GM12875 (cell line): ENCODE measurements at regions not wholly inside any gene's neighbourhood (a gene's known extent, or its start where the extent isn't known, plus 50 kb on each side); places are given as distances from the start of the nearest gene placed in this dataset.

Experiments used
- H3K4me3 ChIP-seq: one replicate; pipeline ENCODE4 v1.5.1; 2011; ENCODE audit warnings: low read depth, low read length, control low read depth
- TF ChIP-seq, protein P1 (sequence below): IDR thresholded peaks from 2 replicates; pipeline ENCODE4 v1.5.1; 2011; ENCODE audit warnings: low read depth, mild to moderate bottlenecking, control low read depth, inconsistent platforms, low read length, moderate library complexity, borderline replicate concordance; ENCODE audit not compliant: insufficient read depth

DNA sequence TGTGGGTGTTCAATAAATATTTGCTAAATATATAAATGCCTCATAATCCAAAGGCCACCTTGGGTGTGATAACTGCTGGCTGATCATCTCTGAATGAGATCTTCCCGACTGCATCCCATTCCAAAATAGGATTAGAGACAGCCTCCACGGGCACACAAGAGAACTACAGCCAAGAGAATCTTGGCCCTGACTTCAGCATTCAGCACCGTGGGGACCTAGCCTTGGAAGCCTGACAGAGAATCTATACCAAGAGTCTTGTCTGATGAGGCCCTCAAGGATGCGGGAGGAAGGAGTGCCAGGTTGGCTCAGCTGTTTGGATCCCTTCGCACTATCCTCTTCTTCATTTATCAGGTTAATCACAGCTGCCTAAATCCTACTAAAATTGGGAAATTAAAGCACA is 85.8 kb downstream of the RBM43 start:
- TF ChIP-seq, protein P1, sequence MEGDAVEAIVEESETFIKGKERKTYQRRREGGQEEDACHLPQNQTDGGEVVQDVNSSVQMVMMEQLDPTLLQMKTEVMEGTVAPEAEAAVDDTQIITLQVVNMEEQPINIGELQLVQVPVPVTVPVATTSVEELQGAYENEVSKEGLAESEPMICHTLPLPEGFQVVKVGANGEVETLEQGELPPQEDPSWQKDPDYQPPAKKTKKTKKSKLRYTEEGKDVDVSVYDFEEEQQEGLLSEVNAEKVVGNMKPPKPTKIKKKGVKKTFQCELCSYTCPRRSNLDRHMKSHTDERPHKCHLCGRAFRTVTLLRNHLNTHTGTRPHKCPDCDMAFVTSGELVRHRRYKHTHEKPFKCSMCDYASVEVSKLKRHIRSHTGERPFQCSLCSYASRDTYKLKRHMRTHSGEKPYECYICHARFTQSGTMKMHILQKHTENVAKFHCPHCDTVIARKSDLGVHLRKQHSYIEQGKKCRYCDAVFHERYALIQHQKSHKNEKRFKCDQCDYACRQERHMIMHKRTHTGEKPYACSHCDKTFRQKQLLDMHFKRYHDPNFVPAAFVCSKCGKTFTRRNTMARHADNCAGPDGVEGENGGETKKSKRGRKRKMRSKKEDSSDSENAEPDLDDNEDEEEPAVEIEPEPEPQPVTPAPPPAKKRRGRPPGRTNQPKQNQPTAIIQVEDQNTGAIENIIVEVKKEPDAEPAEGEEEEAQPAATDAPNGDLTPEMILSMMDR = no peak
- H3K4me3 ChIP-seq = no peak overlapping the region

DNA sequence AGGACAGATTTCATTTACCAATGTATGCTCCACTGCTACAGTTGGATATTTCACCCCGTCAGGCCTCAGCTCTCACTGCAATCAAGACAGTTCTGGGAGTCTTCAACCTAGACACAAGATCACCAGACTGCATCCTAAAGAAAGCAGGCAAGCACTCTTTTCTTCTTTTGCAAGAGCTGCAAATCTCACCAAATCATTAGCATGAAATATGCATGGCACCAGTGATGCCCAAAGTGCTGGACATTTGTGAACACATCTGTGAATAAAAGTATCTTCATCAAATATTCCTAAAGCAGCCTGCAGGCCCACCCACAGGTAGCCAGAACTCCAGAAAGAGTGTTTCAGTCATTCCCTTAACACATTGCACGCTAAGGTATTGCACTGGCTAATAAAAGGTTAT is 87.5 kb downstream of the RBM43 start:
- no peak overlapping the region for H3K4me3 ChIP-seq
- TF ChIP-seq, protein P1 = no peak

DNA sequence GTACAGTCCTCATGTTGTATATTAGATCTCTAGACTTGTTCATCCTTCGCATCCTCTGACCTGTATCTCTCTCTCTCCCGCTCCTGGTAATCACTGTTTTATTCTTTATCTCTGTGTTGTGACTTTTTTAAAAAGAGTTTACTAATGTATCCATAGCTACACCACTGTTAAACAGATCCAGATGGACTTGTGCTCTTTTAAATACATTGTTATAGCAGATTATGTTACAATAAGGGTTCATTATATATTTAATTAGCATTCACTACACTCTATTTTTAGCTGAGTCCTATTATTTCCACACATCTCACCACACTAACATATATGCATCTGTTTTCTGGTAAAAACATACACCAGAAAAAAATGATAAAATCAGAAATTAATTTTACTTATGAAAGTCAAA is 90.5 kb downstream of the RBM43 start:
- no peak overlapping the region for H3K4me3 ChIP-seq
- TF ChIP-seq, protein P1 = no peak

DNA sequence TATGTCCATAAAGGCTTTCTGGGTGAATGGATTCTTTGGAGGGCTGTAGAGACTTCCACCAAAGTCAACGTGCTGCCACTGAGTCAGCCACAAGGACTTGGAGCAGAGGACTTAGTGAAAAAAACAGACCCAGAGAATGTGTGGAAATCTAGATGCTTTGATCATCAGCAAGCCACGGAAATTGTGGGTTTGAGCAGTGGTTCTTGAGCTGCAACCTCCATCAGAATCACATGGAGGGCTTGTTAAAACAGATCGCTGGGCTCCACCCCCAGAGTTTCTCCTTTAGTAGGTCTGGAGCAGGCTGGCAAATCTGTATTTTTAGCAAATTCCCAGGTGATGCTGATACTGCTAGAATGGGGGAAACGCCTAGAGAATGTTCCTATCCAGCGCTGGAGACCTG is 95.3 kb downstream of the RBM43 start:
- TF ChIP-seq, protein P1 = no peak

DNA sequence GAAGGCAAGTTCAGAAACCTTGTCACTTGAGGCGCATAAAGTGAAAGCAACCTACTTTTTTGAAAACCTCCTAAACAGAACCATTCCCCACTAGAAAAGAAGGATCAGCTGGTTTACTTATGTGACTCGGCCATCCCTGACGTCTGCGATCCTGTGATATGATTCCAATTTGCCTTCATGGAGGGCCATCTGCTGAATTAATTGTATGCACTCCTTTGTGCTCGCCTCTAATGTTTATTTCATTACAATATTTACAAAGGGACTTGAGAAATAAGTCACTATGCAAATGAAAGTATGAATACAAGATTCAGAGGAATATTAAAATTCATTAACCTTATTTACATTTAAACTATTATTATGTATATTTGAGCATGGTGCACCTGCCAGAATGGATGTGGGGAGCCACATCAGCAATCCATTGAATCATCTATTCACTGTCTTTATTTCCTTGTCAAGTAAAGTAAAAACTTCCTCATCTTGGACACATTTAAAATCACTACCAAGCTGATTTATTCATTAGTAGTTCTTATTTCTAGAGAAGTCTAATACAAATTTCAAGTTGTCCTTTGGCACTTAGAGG is 96.5 kb downstream of the RBM43 start:
- no peak overlapping the region for H3K4me3 ChIP-seq

More for the DNA sequence above, 95.3 kb downstream of the RBM43 start:
- no peak overlapping the region for H3K4me3 ChIP-seq

DNA sequence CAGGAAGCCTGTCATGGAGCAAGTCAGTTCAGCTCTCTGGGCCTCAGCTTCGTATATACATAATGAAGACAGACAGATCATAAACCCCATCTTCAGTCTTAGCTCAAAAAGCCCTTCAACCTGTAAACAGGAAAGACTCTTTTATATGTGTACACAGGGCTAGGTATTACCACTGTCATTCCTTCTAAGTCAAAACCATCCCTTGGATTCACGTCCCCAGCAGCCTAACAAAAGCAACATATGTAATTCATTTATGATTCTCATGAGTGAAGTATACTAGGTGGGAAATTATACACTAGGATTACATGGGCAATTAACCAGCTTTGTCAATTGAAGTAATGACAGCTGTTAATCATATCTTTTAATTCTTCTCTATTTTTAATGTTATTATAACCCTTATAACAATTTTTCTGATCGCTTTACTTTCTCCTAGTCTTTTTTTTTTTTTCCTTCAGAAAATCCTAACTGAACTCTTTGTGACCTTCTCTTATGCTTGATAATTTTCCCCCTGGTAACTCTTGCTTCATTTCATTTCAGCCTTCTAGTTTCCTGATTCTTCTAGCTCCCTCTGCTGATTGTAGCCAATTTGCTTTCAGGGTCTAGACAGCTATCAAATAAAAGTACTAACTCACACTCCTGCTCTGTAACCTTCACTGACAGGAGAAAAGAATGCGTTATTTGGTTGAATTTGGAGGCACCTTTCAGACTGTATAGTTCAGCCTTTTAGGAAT is 99.7 kb downstream of the RBM43 start:
- H3K4me3 ChIP-seq = no peak overlapping the region
- TF ChIP-seq, protein P1 = no peak

More for the DNA sequence above, 96.5 kb downstream of the RBM43 start:
- TF ChIP-seq, protein P1 = no peak

DNA sequence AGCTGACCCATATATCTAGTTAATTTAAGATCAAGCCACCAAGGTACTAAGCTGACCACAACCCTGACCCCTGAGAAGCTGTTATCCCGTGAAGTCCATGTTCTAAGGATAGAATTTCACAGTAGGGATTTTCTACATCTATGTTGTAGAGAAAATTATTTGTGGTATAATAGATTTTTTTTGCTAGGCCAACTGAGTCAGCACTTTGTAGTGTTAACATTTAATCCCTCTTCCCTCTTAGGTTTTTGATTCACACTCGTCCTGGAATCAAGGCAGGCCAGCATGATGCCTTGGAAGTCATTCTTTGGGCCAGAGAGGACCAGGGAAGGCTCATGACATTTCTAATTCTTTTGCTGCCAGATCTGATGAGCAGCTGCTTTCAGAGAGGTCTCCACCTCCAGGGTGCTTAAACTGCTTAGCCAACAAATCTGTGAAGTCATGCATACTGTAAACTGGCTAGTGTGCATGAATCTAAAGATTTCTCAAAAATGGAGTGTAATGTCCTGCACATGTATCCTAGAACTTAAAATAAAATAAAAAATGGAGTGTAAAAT is 102.5 kb downstream of the RBM43 start:
- TF ChIP-seq, protein P1 = no peak
- H3K4me3 ChIP-seq = no peak overlapping the region
